Esophagus mucosa (tissue), 1 donor: ENCODE measurements at regions not wholly inside any gene's neighbourhood (a gene's known extent, or its start where the extent isn't known, plus 50 kb on each side); places are given as distances from the start of the nearest gene placed in this dataset.

Experiments used
- ATAC-seq: fragments of 200-7000 bp; cut with Tn5 transposase; one replicate; pipeline ENCODE4 v1.9.1; 2020
- donor health status: DM: yes; HTN: yes; CAD: no.

- ATAC-seq: no peak
Observed at GRCh38 chr2:34372967-34373366, 773.9 kb upstream of the FAM98A start.

- no peak for ATAC-seq
Observed at GRCh38 chr2:34371711-34372110, 772.6 kb upstream of the FAM98A start.

GRCh38 chr2:34368304-34368703, 769.2 kb upstream of the FAM98A start:
- ATAC-seq: no peak

GRCh38 chr2:34365932-34366331, 766.8 kb upstream of the FAM98A start:
- no peak for ATAC-seq

GRCh38 chr2:34365512-34365911, 766.4 kb upstream of the FAM98A start:
- ATAC-seq: no peak

- ATAC-seq: no peak
Observed at GRCh38 chr2:34353509-34354113, 754.5 kb upstream of the FAM98A start.

- ATAC-seq: no peak
Observed at GRCh38 chr2:34349527-34349926, 750.4 kb upstream of the FAM98A start.

GRCh38 chr2:34345030-34345429, 745.9 kb upstream of the FAM98A start:
- no peak for ATAC-seq

GRCh38 chr2:34340307-34340706, 741.2 kb upstream of the FAM98A start:
- ATAC-seq: no peak

- ATAC-seq: no peak
Observed at GRCh38 chr2:34337735-34338134, 738.6 kb upstream of the FAM98A start.

GRCh38 chr2:34332813-34333212, 733.7 kb upstream of the FAM98A start:
- ATAC-seq: no peak

GRCh38 chr2:34320056-34320455, 721.0 kb upstream of the FAM98A start:
- no peak for ATAC-seq

- ATAC-seq: no peak
Observed at GRCh38 chr2:34317797-34318196, 718.7 kb upstream of the FAM98A start.

- no peak for ATAC-seq
Observed at GRCh38 chr2:34316788-34317187, 717.7 kb upstream of the FAM98A start.

- no peak for ATAC-seq
Observed at GRCh38 chr2:34311816-34312215, 712.7 kb upstream of the FAM98A start.

GRCh38 chr2:34308140-34308539, 709.0 kb upstream of the FAM98A start:
- ATAC-seq: no peak

GRCh38 chr2:34307636-34308035, 708.5 kb upstream of the FAM98A start:
- no peak for ATAC-seq

GRCh38 chr2:34306745-34307144, 707.6 kb upstream of the FAM98A start:
- ATAC-seq: no peak

- ATAC-seq: no peak
Observed at GRCh38 chr2:34305587-34305986, 706.5 kb upstream of the FAM98A start.

GRCh38 chr2:34294961-34295360, 695.9 kb upstream of the FAM98A start:
- ATAC-seq: no peak

- ATAC-seq: no peak
Observed at GRCh38 chr2:34291076-34291475, 692.0 kb upstream of the FAM98A start.

GRCh38 chr2:34288016-34288415, 688.9 kb upstream of the FAM98A start:
- no peak for ATAC-seq

- ATAC-seq: no peak
Observed at GRCh38 chr2:34280606-34281005, 681.5 kb upstream of the FAM98A start.

- no peak for ATAC-seq
Observed at GRCh38 chr2:34266908-34267697, 668.0 kb upstream of the FAM98A start.

- ATAC-seq: no peak
Observed at GRCh38 chr2:34261701-34262100, 662.6 kb upstream of the FAM98A start.
